Keratinocyte (primary cell): ENCODE measurements at regions not wholly inside any gene's neighbourhood (a gene's known extent, or its start where the extent isn't known, plus 50 kb on each side); places are given as distances from the start of the nearest gene placed in this dataset.
A peak's percentile ranks its signal among the peaks of the same experiment; 100 is the strongest.

Experiments
- DNase-seq: peaks from one replicate; pipeline ENCODE4 v3.0.0-alpha.2; 2011; ENCODE audit warnings: low read depth, missing footprints, low spot score
- FAIRE-seq: peaks from 2 replicates; lab custom pipeline; 2011; peaks lifted over from hg19 to GRCh38; lab: Jason Lieb, UNC
- H2AFZ ChIP-seq: 2 replicates; pipeline ENCODE4 v1.6.0; 2012; ENCODE audit warnings: low read length, control low read depth, inconsistent platforms; ENCODE audit not compliant: control insufficient read depth
- H3K27ac ChIP-seq: 2 replicates; pipeline ENCODE4 v1.5.1; 2011; ENCODE audit warnings: low read length; ENCODE audit not compliant: control insufficient read depth, insufficient read depth
- H3K27me3 ChIP-seq: 3 replicates; pipeline ENCODE4 v1.6.0; 2011; ENCODE audit warnings: low read length; ENCODE audit not compliant: control insufficient read depth, insufficient read depth; ENCODE audit errors: extremely low read depth
- H3K36me3 ChIP-seq, 2 experiments: 2 replicates in 1 of 2; 3 replicates in 1 of 2; pipeline ENCODE4 v1.5.1; 2011; ENCODE audit warnings: low read length in 2 of 2, mild to moderate bottlenecking in 1 of 2; ENCODE audit not compliant: control insufficient read depth in 2 of 2, insufficient read depth in 2 of 2; ENCODE audit errors: extremely low read depth in 1 of 2
- H3K4me1 ChIP-seq: 3 replicates; pipeline ENCODE4 v1.5.1; 2011; ENCODE audit warnings: low read length; ENCODE audit not compliant: control insufficient read depth, insufficient read depth; ENCODE audit errors: extremely low read depth
- H3K4me2 ChIP-seq: 3 replicates; pipeline ENCODE4 v1.6.0; 2011; ENCODE audit warnings: low read depth, low read length; ENCODE audit not compliant: control insufficient read depth, insufficient read depth; ENCODE audit errors: extremely low read depth
- H3K4me3 ChIP-seq, 3 experiments: fragments of 200-600 bp in 1 of 3; sonication (generic) in 1 of 3; 2 replicates in 2 of 3; 3 replicates in 1 of 3; pipeline ENCODE4 v1.5.1; 2011 to 2016; ENCODE audit warnings: low read length in 3 of 3, mild to moderate bottlenecking in 3 of 3, control low read depth in 2 of 3, inconsistent platforms in 1 of 3, low read depth in 1 of 3, mixed read lengths in 1 of 3, mixed run types in 1 of 3, moderate library complexity in 1 of 3; ENCODE audit not compliant: control insufficient read depth in 2 of 3, insufficient read depth in 2 of 3; ENCODE audit errors: extremely low read depth in 1 of 3
- H3K79me2 ChIP-seq: 2 replicates; pipeline ENCODE4 v1.6.0; 2012; ENCODE audit warnings: low read length; ENCODE audit not compliant: control insufficient read depth, insufficient read depth
- H3K9ac ChIP-seq: 3 replicates; pipeline ENCODE4 v1.6.0; 2011; ENCODE audit warnings: low read length; ENCODE audit not compliant: control insufficient read depth, insufficient read depth; ENCODE audit errors: extremely low read depth
- H3K9me1 ChIP-seq: 3 replicates; pipeline ENCODE4 v1.6.0; 2011; ENCODE audit warnings: low read length; ENCODE audit not compliant: control insufficient read depth, insufficient read depth; ENCODE audit errors: extremely low read depth
- H3K9me3 ChIP-seq: 2 replicates; pipeline ENCODE4 v1.5.1; 2012; ENCODE audit warnings: low read depth, low read length; ENCODE audit not compliant: control insufficient read depth
- H4K20me1 ChIP-seq: 3 replicates; pipeline ENCODE4 v1.6.0; 2011; ENCODE audit warnings: low read length; ENCODE audit not compliant: control insufficient read depth, insufficient read depth; ENCODE audit errors: extremely low read depth
- EZH2 ChIP-seq: IDR thresholded peaks from one replicate; pipeline ENCODE4 v1.6.1; 2012; ENCODE audit warnings: inconsistent platforms, mild to moderate bottlenecking, low read length, moderate library complexity
- dilution Hi-C: fragments of 300-500 bp; cut with MboI; formaldehyde crosslinking; loops from one replicate; pipeline ENCODE4 v1.7.0; 2020; ENCODE audit warnings: low sequenced_read_pairs; ENCODE audit not compliant: extremely low pct_ligation_motif_present
- TF ChIP-seq, protein P1 (sequence below), 3 experiments: IDR thresholded peaks in 1 of 3; conservative IDR thresholded peaks in 1 of 3; optimal IDR thresholded peaks in 1 of 3; 2 replicates in 2 of 3; 3 replicates in 1 of 3; pipeline versions ENCODE3 to v1.5.1; 2011; ENCODE audit warnings: low read length in 3 of 3, mild to moderate bottlenecking in 3 of 3, moderate library complexity in 2 of 3, control low read depth in 1 of 3, inconsistent platforms in 1 of 3; ENCODE audit not compliant: insufficient read depth in 2 of 3; ENCODE audit errors: extremely low read depth in 1 of 3

GRCh38 chr3:14256046-14256445 is 77.4 kb downstream of the LSM3 start:
- no peaks in the 10 kb centered on the region for H4K20me1 ChIP-seq
- H3K27me3 ChIP-seq, result no peaks in the 10 kb centered on the region
- H3K36me3 ChIP-seq, result no peaks in the 10 kb centered on the region
- dilution Hi-C loops, result no loop called here
- H2AFZ ChIP-seq, result no peak overlapping the region
- peaks cover 12% of the 10 kb centered on the region for H3K4me1 ChIP-seq
- TF ChIP-seq, protein P1, sequence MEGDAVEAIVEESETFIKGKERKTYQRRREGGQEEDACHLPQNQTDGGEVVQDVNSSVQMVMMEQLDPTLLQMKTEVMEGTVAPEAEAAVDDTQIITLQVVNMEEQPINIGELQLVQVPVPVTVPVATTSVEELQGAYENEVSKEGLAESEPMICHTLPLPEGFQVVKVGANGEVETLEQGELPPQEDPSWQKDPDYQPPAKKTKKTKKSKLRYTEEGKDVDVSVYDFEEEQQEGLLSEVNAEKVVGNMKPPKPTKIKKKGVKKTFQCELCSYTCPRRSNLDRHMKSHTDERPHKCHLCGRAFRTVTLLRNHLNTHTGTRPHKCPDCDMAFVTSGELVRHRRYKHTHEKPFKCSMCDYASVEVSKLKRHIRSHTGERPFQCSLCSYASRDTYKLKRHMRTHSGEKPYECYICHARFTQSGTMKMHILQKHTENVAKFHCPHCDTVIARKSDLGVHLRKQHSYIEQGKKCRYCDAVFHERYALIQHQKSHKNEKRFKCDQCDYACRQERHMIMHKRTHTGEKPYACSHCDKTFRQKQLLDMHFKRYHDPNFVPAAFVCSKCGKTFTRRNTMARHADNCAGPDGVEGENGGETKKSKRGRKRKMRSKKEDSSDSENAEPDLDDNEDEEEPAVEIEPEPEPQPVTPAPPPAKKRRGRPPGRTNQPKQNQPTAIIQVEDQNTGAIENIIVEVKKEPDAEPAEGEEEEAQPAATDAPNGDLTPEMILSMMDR (optimal IDR thresholded peaks at IDR 0.05 in 1 of 3, IDR thresholded peaks at IDR 0.05 in 1 of 3, conservative IDR thresholded peaks at IDR 0.05 in 1 of 3; ENCODE audit: extremely low read depth in 1 of 3, insufficient read depth in 2 of 3, low read length in 3 of 3), result no peak
- TF ChIP-seq EZH2, result no peak
- H3K9me1 ChIP-seq, result no peaks in the 10 kb centered on the region
- DNase-seq (no peak), FAIRE-seq (no peak)
- H3K27ac ChIP-seq, result no peak overlapping the region
- no peaks in the 10 kb centered on the region for H3K9me3 ChIP-seq
- H3K9ac ChIP-seq, result no peak overlapping the region
- H3K4me2 ChIP-seq, result peak overlapping the region; percentile 4
- H3K4me3 ChIP-seq, result no peak overlapping the region
- H3K79me2 ChIP-seq, result no peaks in the 10 kb centered on the region

- H3K4me3 ChIP-seq, result no peak overlapping the region
- TF ChIP-seq, protein P1 (optimal IDR thresholded peaks at IDR 0.05 in 1 of 3, IDR thresholded peaks at IDR 0.05 in 1 of 3, conservative IDR thresholded peaks at IDR 0.05 in 1 of 3; ENCODE audit: extremely low read depth in 1 of 3, insufficient read depth in 2 of 3, low read length in 3 of 3), result peak; percentile 13 to 41 (median 39)
- TF ChIP-seq EZH2, result no peak
- FAIRE-seq (peak; percentile 9), DNase-seq (no peak)
- dilution Hi-C loops, result no loop called here
- H3K36me3 ChIP-seq, result no peaks in the 10 kb centered on the region
- no peaks in the 10 kb centered on the region for H3K9me1 ChIP-seq
- H2AFZ ChIP-seq, result no peak overlapping the region
- H4K20me1 ChIP-seq, result no peaks in the 10 kb centered on the region
- peaks cover 12% of the 10 kb centered on the region for H3K4me1 ChIP-seq
- no peaks in the 10 kb centered on the region for H3K9me3 ChIP-seq
- H3K9ac ChIP-seq, result no peak overlapping the region
- H3K79me2 ChIP-seq, result no peaks in the 10 kb centered on the region
- no peaks in the 10 kb centered on the region for H3K27me3 ChIP-seq
- no peak overlapping the region for H3K27ac ChIP-seq
- H3K4me2 ChIP-seq, result peak overlapping the region; percentile 4
Measured at GRCh38 chr3:14256561-14257342, 78.1 kb downstream of the LSM3 start.
